ENCODE measurements at regions not wholly inside any gene's neighbourhood (a gene's known extent, or its start where the extent isn't known, plus 50 kb on each side); places are given as distances from the start of the nearest gene placed in this dataset.

DNA sequence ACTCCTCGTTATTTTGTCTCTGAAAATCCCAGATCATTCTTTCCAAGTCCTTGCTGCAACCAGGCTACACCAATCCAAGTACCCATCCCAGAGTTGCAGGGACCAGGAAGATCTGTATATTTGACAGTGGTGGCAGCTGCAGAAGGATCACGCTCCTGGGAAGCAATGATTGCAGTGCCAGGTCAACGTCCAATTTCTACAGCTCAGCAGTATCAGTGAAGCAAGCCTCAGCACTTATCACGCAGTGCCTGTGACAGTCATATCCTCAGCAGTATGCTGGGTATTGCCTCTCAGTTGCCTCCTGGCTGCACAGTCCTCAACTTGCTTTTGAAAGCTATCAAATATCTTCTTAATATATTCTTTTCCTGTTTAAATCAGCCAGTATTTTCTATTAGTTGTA, 66.7 kb downstream of the BARHL2 start:
- no peak for DNase-seq

DNA sequence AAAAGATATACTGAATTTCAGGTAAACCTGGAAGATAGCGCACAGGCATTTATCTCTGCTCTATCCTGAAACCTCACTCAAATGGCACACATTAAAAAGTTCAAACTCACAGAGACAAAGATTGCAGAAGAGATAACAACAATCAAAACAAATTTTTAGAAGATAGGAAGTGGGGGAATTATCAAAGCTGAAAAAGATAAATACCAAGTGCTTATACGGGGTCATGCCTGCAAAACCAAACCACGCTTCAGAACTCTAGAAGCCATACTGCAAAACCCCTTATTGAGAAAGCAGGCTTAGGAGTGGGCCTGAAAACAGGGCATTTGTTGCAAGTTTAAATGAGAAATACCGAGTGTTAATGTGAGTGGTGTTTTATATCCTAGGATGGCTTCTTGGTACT, 76.8 kb downstream of the BARHL2 start:
- no peak for DNase-seq

DNA sequence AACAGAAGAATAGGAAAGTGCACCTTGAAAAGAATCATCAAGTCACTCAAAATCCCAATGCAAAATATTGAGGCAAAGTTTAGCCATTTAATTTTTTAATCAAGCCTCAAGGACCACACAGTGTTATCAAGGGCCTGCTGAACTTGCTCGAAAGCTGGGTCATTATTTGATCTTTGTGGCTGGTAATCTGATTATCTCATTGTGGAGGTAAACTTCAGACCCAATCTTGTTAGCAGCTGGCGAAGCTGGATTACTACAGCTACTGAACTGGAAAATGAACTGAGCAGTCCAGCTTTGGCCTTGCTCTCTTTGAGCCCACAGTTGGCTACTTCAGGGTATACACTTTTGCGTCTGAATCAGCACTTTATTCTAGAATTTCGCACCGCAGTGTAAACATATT, 94.4 kb downstream of the BARHL2 start:
- no peak for DNase-seq

DNA sequence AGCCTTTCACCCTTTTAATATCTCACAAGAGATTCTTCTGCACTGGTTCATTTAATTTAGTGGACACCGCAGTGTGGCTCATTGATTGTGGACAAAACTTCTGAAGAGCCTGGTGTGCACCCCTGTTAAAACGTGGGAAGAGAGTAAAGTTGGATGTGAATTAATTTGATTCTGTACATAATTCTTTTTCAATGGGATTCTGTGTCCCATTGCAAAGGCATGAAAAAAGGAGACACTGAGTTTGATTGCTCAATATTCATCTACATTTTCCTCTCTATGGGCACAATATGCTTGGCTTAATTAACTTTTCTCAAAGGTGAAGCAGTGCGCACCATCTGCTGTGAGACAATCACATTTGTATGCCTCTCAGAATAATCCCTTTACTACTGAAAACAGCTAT, 95.1 kb downstream of the BARHL2 start:
- DNase-seq: no peak

DNA sequence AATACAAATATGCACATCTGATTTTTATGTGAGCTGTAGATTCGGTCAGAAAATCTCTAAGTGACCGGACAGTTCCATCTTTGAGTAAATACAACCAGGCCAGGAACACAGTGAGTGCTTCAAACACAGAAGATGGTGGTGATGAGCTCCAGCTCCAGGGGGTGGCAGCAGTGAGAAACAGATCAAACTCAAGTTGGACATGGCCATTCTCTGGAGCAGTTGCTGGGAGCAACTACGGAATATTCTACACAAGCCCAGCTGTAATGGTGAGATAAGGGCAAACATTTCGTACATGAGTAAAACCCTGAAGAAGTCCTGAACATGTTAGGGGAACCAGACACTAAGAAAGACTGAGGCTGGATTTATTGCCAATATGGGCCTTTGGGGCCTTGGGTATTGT, 100.7 kb downstream of the BARHL2 start:
- DNase-seq: no peak

DNA sequence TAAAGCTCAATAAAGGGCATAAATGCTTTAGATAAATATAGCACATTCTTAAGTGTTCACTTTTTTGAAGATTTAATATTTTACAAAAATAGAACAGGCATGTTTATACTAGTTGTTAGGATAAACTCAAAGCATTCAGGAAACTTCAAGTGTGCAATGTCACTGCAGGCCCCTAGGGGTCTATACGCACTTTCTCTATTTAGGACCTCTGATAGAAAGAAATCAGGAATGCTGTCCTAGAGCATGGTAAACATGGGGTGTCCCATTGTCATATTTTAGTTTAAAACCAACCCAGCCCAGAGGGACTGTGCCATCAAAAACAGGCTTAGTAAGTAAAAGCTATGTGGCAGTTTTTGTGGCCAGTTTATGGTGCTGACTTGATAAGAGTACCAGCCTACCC, 102.2 kb downstream of the BARHL2 start:
- no peak for DNase-seq

DNA sequence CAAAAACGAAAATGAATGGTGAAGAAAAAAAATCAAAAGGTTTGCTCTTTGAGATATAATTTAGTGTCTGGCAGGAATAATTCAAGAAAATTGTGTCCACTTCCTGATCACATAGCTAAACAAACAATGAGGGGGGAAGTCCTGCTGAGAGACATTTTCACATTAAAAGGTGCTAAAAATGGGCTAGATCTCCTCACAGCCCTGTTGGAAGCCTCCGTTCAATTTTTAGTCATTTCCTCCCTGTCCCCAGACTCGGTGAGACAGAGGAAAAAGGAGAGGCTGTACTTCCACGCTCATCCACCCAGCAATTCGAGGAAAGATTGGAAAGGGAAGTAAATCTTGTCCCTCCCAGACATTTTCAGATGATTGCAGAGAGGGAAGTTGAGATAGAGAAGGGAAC, 103.7 kb downstream of the BARHL2 start:
- DNase-seq: no peak

DNA sequence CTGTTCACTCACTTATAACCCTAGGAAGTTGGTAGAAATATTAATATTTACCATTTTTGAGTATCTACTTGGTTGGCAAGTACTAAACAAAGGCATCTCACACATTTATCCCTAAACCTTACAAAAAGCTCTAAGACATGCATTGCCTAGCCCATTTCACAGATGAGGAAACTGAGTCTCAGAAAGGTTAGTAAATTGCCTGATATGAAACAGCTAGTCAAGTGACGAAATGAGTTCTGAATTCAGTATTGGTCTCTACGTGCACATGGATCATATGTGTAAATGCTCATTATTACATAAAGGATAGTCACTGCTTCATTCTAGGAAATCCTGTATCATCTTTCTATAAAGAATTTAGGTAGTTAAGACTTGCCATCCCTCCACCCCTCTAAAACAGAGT, 105.1 kb downstream of the BARHL2 start:
- DNase-seq: no peak

DNA sequence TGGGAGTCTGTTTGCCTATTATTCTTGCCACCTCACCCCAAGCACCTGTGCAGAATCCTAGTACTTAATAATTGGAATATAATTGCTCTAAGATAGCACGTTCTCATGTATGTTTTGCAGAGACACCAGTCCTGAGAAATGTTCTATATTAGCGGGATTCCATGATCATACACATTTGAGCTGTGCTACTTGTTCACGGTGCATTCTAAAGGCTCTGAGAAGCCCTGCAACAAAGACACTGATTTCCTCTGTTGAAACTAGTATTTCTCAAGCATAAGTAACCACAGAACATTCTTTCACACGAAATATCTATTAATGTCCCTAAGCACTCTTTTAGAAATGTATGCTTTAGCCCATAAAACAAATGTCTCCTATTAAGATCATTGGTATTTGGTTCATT, 109.4 kb downstream of the BARHL2 start:
- DNase-seq: no peak

DNA sequence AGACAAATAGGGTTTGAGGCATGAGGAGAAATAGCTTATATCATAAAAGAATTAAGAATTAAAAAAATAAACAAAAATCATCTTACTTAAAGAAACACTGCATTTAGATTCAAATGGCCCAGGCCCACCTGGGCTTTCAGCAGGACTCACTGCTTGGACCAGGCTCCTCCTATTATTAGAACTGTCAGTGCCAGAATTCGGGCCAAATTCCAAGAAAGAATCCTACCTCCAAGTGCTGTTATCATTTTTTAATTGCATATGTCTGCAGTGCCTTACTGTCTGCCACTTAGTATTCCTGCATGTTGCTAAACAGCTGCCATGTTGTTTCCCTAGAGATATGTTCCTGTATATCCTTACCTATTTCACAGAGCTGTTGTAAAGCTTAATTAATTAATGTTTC, 112.0 kb downstream of the BARHL2 start:
- DNase-seq: no peak

DNA sequence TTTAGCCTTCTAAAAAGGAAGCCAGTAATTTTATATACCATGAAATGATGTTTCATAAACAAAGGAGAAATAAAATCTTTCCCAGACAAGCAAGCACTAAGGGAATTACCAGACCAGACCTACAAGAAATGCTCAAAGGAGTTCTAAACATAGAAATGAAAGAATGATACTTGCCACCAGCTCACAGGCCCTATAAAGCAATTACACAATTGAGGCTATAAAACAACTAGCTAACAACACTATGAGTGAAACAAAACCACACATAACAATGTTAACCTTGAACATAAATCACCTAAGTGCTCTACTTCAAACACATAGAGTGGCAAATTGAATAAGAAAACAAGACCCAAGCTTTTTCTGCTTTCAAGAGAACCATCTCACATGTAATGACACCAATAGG, 123.8 kb downstream of the BARHL2 start:
- no peak for DNase-seq

DNA sequence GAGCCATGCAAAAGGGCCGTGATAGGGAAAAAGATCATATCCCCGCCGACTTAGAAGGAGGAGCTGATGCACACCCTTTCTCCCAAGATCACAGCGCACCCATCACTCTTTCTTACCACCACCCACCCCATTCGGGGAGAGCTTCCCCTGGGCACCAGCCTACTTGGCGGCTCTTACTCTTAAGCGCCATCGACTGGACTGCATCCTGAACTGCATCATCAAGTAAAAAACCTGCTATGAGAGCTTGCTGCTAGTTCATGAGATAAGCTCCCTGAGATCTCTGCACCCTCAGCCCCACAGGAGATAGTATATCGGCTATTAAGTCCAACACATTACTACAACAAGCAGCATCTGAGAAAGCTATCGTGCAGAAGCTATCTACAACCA, 125.1 kb downstream of the BARHL2 start:
- DNase-seq: no peak

DNA sequence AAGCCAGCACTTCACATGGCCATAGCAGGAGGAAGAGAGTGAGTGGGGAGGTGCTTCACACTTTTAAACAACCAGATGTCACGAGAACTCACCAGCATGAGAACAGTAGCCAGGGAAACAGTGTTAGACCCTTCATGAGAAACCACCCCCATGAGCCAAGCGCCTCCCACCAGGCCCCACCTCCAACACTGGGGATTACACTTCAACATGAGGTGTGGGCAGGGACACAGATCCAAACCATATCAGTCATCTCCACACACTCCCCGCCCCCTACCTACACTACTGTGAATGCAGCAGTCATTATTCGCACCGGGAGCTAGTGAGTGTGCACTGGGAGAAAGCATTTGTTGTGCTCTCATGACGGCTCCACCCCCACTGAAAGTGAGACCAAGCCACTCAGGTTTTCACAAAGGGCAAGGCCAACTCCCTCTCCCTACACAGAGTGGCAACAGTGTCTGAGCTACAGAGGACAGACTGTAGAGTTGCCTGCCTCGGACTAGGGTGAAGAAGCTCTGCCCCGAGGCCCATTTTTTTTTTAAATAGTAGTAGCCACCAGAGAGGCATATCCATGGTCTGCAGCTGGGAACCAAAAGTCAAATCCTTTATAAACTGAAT, 125.6 kb downstream of the BARHL2 start:
- DNase-seq: no peak

DNA sequence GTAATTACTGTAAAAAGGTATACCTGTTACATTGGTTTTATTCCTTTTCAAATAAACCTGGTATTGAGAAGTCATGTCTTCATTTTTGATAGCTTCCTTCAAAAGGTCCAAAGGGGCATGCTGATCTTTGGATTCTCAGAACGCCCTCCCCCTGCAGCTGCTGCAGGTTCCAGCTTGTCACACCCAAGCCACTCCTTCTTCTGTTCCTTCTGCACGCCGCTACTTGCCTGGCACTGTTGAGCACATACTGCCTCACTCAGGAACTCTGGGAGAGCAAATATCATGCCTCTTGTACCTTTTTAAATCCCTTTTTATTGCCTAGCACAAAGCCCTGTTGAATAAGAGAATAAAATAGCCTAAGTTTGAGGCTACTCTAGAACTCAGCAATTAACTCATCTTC, 136.9 kb downstream of the BARHL2 start:
- DNase-seq: no peak

DNA sequence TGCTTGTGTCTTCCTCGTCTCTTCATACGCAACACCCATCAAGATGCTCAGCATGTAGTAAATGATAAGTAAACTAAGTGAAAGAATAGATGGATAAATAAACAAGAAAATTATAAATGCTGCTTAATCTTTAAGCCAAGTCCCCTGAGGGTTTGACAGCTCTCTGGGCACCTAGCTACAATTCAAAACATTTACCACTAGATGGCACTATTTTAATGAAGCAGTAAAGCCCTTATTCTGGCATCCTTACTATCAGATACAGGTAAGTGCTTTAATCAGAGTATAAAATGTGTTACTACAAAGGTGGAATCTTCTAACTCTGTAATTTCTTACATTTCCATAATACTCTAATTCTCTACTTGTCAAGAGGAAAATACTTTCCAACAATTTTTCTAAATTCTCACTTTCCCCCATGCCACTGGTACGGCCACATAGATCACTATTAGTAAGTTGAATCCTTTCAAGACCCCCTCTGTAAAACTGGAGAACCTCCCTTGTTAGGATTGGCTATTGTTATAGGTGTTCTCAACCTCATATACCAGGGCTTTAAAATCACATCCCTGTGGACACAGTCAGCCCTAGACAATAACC, 137.8 kb downstream of the BARHL2 start:
- DNase-seq: peak; percentile 7

DNA sequence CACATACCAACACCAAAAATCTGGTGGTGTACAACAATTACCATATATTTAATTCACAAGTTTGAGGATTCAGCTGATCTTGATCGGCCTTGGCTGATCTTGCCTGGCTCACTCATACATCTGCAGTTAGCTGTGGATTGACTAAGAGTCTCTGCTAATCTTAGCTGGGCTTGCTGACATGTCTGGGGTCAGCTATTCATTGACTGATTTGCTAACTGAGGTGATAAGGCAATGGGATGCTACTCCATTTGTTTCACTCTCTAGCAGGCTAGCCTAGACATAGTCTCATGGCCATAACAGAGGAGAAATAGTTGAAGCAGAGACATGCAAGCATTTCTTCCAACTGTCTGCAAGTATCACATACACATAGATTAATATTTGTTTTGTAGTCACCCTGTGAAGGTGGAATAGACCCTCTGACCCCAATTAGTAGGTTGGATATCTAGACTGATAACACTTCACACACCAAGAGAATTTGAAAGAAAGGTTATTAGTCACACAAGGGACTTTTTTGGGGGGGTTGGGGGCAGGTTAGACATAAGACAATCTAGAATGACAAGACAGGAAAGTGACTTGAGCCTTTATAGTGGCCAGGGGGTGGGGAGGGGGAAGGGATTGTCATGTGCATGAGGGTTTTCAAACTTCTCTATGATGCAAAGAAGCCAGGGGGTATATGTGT, 142.3 kb downstream of the BARHL2 start:
- no peak for DNase-seq

DNA sequence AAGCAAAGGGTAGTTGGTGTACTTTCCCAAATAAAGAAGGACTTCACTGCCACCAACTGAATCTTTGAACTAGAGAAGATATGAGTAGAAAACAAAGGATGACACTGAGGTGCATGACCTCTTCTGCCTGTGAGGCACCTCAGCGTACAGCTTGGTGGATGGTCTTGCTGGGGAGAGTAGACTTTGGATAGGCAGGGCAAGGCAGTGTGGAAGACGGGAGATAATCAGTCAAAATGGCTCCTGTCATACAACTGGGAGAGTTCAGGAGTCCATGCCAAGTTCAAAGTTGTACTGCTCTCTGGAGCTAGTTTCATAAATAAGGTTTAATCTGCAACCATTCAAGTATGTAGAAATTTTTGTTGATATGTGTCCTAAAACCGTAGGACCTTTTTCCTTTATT, 143.4 kb downstream of the BARHL2 start:
- no peak for DNase-seq

DNA sequence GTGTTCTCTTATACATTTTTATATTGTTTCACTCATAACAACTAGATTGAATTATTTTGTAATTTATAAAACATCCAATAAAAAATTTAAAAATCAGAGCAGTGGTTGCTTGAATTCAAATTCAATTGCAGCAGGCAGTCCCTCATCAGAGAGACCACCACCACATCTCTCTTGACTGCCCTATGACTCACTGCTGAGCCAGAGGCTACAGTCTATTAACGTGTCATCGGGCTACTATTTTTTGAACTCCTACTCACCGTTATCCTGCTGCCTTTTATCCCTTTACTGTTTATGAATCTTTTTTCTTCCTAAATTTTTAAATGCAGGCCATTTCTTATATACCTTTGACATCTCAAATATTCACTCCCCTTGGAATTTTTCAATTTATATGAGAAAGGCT, 144.7 kb downstream of the BARHL2 start:
- DNase-seq: no peak

DNA sequence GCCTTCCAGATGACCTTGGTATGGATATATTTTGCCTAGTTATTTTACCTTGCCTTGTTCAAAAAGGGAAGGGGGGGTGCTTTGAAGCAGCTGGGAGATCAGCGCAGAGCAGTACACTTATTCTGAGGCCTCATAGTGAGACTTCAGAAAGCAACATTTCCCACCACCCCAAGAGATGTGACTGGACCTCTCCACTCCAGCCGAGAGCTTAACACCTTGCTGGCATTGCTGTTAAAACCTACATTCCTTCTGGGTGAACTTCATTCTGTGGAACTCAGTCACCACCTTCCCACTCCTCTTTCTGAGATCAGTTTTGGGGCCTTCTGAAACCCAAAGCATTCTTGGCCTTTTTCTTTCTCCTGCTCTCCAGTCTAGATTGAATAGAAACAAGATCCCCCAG, 148.7 kb downstream of the BARHL2 start:
- no peak for DNase-seq

DNA sequence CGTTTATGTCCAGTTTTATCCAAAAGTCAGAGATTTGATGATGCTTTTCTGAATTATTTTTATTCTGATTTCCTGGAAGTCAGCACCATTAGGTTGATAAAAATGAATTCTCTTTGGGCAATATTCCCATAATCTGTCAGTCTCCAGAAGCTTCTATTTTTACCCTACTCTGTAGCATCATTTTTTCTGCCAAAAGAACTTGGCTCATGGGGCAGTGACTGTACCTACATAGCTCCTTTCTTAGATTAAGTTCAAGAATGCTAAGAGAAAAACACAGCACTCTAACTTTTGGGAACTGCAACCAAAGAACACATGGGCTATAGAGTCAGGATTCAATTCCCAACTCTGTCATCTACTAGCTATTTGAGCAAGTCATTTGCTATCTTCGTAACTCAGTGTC, 152.9 kb downstream of the BARHL2 start:
- DNase-seq: no peak

DNA sequence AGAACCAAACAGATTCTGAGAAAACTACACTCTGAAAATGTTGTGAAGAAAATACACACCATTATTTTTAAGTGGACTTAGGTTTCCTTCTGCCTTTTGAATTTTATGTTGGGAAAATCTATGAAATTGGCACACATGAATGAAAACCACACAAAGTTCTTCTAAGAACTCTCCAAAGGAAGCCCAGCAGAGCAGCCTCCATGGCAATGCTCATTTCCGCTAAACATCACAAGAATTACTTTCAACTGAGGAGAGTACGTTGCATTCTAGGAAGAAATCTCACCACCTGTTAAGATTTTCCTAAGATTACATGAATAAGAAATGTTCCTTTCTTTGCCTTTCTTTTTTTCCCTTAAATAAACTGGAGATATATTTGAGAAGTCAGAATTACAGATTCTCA, 154.2 kb downstream of the BARHL2 start:
- no peak for DNase-seq

DNA sequence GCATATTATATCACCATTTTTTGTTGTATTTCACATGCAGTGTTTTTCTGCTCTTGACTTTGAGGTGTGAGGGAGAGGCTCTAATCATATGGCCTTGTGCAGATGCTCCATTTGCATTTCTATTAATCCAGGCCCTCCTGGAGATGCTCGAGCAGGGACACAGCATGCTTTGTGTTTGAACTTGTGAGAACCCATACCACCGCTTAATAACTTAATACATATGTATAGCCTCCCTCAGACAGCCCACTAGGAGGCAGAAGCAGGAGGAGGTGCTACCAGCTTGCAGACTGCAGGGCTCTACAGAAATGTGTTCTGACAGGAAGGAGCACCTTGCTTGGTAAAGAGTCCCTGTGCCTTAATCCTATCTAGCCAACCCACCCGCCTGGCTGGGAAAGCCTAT, 155.2 kb downstream of the BARHL2 start:
- DNase-seq: no peak

DNA sequence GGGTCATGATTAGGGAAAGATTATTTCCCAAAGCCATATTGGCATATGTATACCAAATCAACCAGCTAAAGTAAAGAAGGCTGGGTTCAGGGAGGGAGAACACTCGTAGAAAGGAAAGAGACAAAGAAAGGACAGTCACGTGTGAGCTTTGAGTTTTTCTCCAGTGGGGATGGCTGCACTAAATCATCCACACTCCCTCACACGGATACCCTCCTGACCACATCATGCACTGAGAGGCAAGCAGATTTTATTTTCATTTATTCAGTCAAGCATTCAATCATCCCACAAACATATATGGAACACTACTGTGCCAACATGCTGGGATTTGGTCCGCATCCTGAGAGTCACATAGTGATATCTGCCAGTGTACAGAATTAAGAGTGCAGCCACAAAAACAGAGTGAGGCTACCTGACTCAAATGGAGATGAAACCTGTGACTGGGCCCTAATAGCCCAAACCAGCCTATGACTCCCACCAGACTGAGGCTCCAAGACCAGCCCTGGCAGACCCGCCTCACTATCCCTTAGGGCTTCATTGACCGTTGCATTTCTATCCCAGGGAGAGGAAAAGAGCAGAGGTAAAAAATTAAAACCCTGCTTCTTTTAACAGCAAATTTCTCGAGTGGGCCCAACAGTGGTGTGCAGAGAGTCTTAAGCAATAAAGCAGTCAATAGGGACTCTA, 155.9 kb downstream of the BARHL2 start:
- DNase-seq: no peak

DNA sequence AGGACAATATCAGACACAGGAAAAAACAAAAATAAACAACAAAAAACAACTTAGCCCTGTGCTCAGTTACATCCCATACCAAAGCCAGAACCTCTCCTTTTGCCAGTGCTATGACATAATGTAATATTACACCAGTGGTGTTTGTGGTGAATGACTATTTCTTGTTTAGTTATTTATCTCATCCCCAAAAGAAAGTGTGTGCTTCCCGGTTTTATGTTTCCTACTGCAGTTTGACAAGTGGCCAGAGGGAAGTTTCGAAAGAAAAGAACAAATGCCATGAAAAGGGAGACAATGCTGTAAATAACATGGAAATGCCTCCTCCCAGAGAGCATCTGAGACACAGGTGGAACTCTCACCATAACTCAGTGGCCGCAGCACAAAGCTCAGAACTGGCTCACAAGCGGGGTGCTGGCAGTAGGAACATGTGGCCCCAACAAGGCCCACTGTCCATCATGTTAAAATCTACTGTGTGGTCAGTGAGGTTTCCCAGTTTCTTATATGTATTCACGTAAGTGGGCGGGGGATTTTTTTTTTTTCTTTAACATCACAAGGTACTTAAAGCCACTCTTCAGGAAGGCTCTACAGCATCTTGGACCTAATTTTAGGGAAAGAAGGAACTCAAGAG, 158.2 kb downstream of the BARHL2 start:
- DNase-seq: no peak

All from NCI-H2081 treated with DMSO at 0.1 percent for 48 hours (cell line).